ENCODE measurements at regions not wholly inside any gene's neighbourhood (a gene's known extent, or its start where the extent isn't known, plus 50 kb on each side); places are given as distances from the start of the nearest gene placed in this dataset.

DNA sequence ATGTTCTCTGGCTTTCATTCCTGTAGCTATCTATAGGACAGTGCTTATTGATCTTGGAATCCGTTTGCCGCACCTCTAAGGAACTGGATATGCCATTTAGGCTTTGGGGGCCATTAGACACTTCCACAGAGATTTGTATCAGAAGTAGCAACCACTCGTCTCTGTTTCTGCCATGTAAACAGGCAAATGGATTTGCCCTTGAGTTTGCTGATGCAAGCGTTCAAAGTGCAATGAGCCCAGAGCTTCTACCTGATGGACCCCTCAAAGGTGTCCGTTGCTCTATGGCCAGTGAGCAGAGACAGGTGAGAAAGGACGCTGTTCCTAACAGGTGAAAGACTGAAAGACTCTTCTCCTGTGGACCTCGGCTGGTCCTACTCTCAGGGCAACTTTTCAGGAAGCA is 302.9 kb downstream of the ZNF536 start:
- H3K4me1 ChIP-seq (ENCODE audit: low read length): no peaks in the 10 kb centered on the region
- H3K27me3 ChIP-seq (replicated peaks; ENCODE audit: insufficient read depth, low read length): peaks cover 94% of the 10 kb centered on the region
- no peaks in the 10 kb centered on the region for H3F3A ChIP-seq (ENCODE audit: insufficient read depth, low read length)
- DNase-seq: no peak
- H3K9me2 ChIP-seq (replicated peaks; ENCODE audit: insufficient read depth, low read length): no peaks in the 10 kb centered on the region
- no peaks in the 10 kb centered on the region for H3K79me2 ChIP-seq (ENCODE audit: low read length)
- H3K4me2 ChIP-seq (ENCODE audit: low read depth, low read length): no peak overlapping the region
- no peak overlapping the region for H2AFZ ChIP-seq (ENCODE audit: low read length)
- H3K9me3 ChIP-seq (replicated peaks; ENCODE audit: insufficient read depth, low read length): no peaks in the 10 kb centered on the region
- no peaks in the 10 kb centered on the region for H4K20me1 ChIP-seq (ENCODE audit: insufficient read depth, low read length)
- H3K4me3 ChIP-seq (ENCODE audit: low read length): no peak overlapping the region
- no peaks in the 10 kb centered on the region for H3K36me3 ChIP-seq (replicated peaks; ENCODE audit: insufficient read depth, low read length)
- no peak for TF ChIP-seq EZH2 (optimal IDR thresholded peaks at IDR 0.05; ENCODE audit: low read depth, low read length)
- TF ChIP-seq, protein P1, sequence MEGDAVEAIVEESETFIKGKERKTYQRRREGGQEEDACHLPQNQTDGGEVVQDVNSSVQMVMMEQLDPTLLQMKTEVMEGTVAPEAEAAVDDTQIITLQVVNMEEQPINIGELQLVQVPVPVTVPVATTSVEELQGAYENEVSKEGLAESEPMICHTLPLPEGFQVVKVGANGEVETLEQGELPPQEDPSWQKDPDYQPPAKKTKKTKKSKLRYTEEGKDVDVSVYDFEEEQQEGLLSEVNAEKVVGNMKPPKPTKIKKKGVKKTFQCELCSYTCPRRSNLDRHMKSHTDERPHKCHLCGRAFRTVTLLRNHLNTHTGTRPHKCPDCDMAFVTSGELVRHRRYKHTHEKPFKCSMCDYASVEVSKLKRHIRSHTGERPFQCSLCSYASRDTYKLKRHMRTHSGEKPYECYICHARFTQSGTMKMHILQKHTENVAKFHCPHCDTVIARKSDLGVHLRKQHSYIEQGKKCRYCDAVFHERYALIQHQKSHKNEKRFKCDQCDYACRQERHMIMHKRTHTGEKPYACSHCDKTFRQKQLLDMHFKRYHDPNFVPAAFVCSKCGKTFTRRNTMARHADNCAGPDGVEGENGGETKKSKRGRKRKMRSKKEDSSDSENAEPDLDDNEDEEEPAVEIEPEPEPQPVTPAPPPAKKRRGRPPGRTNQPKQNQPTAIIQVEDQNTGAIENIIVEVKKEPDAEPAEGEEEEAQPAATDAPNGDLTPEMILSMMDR (IDR thresholded peaks at IDR 0.05; ENCODE audit: low read length): no peak
- TF ChIP-seq EZH2phosphoT487 (IDR thresholded peaks at IDR 0.05; ENCODE audit: low read length): no peak
- H3K9ac ChIP-seq (ENCODE audit: low read length): no peak overlapping the region
- H3K27ac ChIP-seq (ENCODE audit: low read length): no peak overlapping the region

GRCh38 chr19:30674656-30675055 is 302.5 kb downstream of the ZNF536 start:
- Histone ChIP-seq H3K27me3 (replicated peaks; ENCODE audit: insufficient read depth, low read length) (peaks cover 98% of the 10 kb centered on the region), H2AFZ (ENCODE audit: low read length) (no peak overlapping the region)

DNA sequence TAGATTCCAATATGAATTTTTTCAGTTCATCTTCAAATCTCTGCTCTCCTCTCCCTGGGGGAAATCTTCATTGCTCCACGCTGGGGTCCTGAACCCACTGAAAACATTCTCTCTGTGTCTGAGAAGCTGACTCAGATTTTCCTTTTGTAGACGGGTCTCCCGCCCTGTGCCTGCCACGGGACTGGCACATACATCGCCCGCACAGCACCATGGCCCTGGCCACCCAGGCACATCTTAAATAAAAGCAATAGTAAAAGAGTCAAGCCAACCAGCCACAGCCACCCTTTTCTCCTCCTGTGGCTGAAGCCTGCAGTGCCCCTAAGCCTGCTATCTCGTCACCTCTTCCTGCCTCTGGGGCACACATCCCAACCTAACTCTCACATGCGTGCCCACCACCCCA is 301.2 kb downstream of the ZNF536 start:
- Histone ChIP-seq H3K4me3 (ENCODE audit: low read length) (no peak overlapping the region), H2AFZ (ENCODE audit: low read length) (no peak overlapping the region), H4K20me1 (ENCODE audit: insufficient read depth, low read length) (no peaks in the 10 kb centered on the region), H3K9ac (ENCODE audit: low read length) (no peak overlapping the region), H3K9me2 (replicated peaks; ENCODE audit: insufficient read depth, low read length) (no peaks in the 10 kb centered on the region), H3K27ac (ENCODE audit: low read length) (no peak overlapping the region), H3K79me2 (ENCODE audit: low read length) (no peaks in the 10 kb centered on the region), H3K9me3 (replicated peaks; ENCODE audit: insufficient read depth, low read length) (no peaks in the 10 kb centered on the region), H3K4me2 (ENCODE audit: low read depth, low read length) (no peak overlapping the region), H3F3A (ENCODE audit: insufficient read depth, low read length) (no peaks in the 10 kb centered on the region), H3K36me3 (replicated peaks; ENCODE audit: insufficient read depth, low read length) (no peaks in the 10 kb centered on the region), H3K4me1 (ENCODE audit: low read length) (no peaks in the 10 kb centered on the region), H3K27me3 (replicated peaks; ENCODE audit: insufficient read depth, low read length) (peaks cover 97% of the 10 kb centered on the region)
- no peak for DNase-seq
- TF ChIP-seq EZH2 (optimal IDR thresholded peaks at IDR 0.05; ENCODE audit: low read depth, low read length): no peak
- TF ChIP-seq, protein P1 (IDR thresholded peaks at IDR 0.05; ENCODE audit: low read length): no peak
- TF ChIP-seq EZH2phosphoT487 (IDR thresholded peaks at IDR 0.05; ENCODE audit: low read length): no peak

More at GRCh38 chr19:30674656-30675055, 302.5 kb downstream of the ZNF536 start:
- Histone ChIP-seq H3K9me3 (replicated peaks; ENCODE audit: insufficient read depth, low read length) (no peaks in the 10 kb centered on the region), H3K27ac (ENCODE audit: low read length) (no peak overlapping the region), H4K20me1 (ENCODE audit: insufficient read depth, low read length) (no peaks in the 10 kb centered on the region), H3K4me1 (ENCODE audit: low read length) (no peaks in the 10 kb centered on the region), H3K36me3 (replicated peaks; ENCODE audit: insufficient read depth, low read length) (no peaks in the 10 kb centered on the region), H3K4me3 (ENCODE audit: low read length) (no peak overlapping the region), H3K9me2 (replicated peaks; ENCODE audit: insufficient read depth, low read length) (no peaks in the 10 kb centered on the region), H3K4me2 (ENCODE audit: low read depth, low read length) (no peak overlapping the region), H3K79me2 (ENCODE audit: low read length) (no peaks in the 10 kb centered on the region), H3K9ac (ENCODE audit: low read length) (no peak overlapping the region), H3F3A (ENCODE audit: insufficient read depth, low read length) (no peaks in the 10 kb centered on the region)
- no peak for DNase-seq
- TF ChIP-seq EZH2phosphoT487 (IDR thresholded peaks at IDR 0.05; ENCODE audit: low read length): no peak
- no peak for TF ChIP-seq EZH2 (optimal IDR thresholded peaks at IDR 0.05; ENCODE audit: low read depth, low read length)

- Histone ChIP-seq H3K27ac (ENCODE audit: low read length) (no peak overlapping the region), H3K9me2 (replicated peaks; ENCODE audit: insufficient read depth, low read length) (no peaks in the 10 kb centered on the region), H3F3A (ENCODE audit: insufficient read depth, low read length) (no peaks in the 10 kb centered on the region), H2AFZ (ENCODE audit: low read length) (no peak overlapping the region), H3K27me3 (replicated peaks; ENCODE audit: insufficient read depth, low read length) (peaks cover 96% of the 10 kb centered on the region), H3K79me2 (ENCODE audit: low read length) (no peaks in the 10 kb centered on the region), H3K9me3 (replicated peaks; ENCODE audit: insufficient read depth, low read length) (no peaks in the 10 kb centered on the region), H4K20me1 (ENCODE audit: insufficient read depth, low read length) (no peaks in the 10 kb centered on the region), H3K36me3 (replicated peaks; ENCODE audit: insufficient read depth, low read length) (no peaks in the 10 kb centered on the region), H3K4me1 (ENCODE audit: low read length) (no peaks in the 10 kb centered on the region), H3K4me2 (ENCODE audit: low read depth, low read length) (no peak overlapping the region), H3K9ac (ENCODE audit: low read length) (no peak overlapping the region), H3K4me3 (ENCODE audit: low read length) (no peak overlapping the region)
- no peak for DNase-seq
- TF ChIP-seq EZH2 (optimal IDR thresholded peaks at IDR 0.05; ENCODE audit: low read depth, low read length): no peak
- TF ChIP-seq EZH2phosphoT487 (IDR thresholded peaks at IDR 0.05; ENCODE audit: low read length): no peak
- TF ChIP-seq, protein P1 (IDR thresholded peaks at IDR 0.05; ENCODE audit: low read length): no peak
Measured at GRCh38 chr19:30672926-30673325, 300.7 kb downstream of the ZNF536 start.

All from MM.1S (cell line).